ENCODE measurements at regions not wholly inside any gene's neighbourhood (a gene's known extent, or its start where the extent isn't known, plus 50 kb on each side); places are given as distances from the start of the nearest gene placed in this dataset.

DNA sequence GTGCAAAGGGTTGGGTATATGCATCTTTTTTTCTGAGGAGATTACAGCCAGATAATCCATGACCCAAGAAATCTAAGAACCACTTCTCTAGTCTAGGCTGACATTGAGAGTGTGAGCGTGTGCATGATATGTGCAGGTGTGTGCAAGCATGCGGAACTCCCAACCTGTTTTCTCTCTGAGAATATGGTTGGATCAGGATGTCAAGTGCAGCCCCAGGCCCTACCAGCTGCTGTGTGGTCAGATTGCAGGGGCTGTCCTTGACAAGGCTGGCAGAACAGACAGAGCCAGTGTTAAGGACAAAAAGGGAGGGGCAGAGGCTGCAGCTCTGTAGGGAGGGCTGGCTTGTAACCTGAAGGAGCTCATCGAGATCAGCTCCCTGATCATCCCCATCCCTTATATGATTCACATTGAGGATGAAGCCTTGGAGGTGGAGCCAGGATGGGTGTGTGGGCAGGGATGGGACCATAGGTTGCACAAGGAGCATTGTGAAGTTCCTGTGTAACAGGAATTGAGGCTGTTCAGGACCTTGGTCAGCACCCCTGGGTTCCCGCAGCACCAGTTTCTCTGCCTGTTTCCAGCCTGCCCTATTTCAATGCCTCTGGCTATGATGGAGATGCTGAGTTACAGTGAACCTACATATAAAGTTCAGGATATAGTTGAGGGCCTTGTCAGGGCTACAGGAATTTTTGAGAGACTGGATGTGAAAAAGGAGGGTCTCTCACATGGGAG lies 52.6 kb upstream of the ARAP3 start:
- no peak overlapping the region for H3K4me3 ChIP-seq (replicated peaks; ENCODE audit: insufficient read depth, low read length)

GRCh38 chr5:141733198-141733597 lies 51.2 kb upstream of the ARAP3 start:
- TF ChIP-seq POLR2AphosphoS5 (IDR thresholded peaks at IDR 0.05; ENCODE audit: low read depth) (no peak), CTCF (IDR thresholded peaks at IDR 0.05; ENCODE audit: insufficient read depth, low read length) (no peak), REST (IDR thresholded peaks at IDR 0.05; ENCODE audit: insufficient replicate concordance, low read depth) (no peak), GABPA (IDR thresholded peaks at IDR 0.05; ENCODE audit: low read depth) (no peak), SPI1 (IDR thresholded peaks at IDR 0.05; ENCODE audit: borderline replicate concordance, low read depth) (no peak)
- H3K4me3 ChIP-seq (replicated peaks; ENCODE audit: insufficient read depth, low read length): no peak overlapping the region
- peaks cover 2% of the 10 kb centered on the region for H3K27me3 ChIP-seq (ENCODE audit: insufficient read depth, poor library complexity, severe bottlenecking)
- no peak overlapping the region for H3K27ac ChIP-seq (replicated peaks)
- no peak for DNase-seq (ENCODE audit: low read depth in 1 of 2, low spot score in 1 of 2)

More for the DNA sequence above, 52.6 kb upstream of the ARAP3 start:
- Histone ChIP-seq H3K27ac (replicated peaks) (no peak overlapping the region), H3K27me3 (ENCODE audit: insufficient read depth, poor library complexity, severe bottlenecking) (peaks cover 2% of the 10 kb centered on the region)
- peak in 1 of 2 experiments; percentile 26 for DNase-seq (ENCODE audit: low read depth in 1 of 2, low spot score in 1 of 2)
- TF ChIP-seq REST (IDR thresholded peaks at IDR 0.05; ENCODE audit: insufficient replicate concordance, low read depth): peak; percentile 98
- TF ChIP-seq GABPA (IDR thresholded peaks at IDR 0.05; ENCODE audit: low read depth): no peak

DNA sequence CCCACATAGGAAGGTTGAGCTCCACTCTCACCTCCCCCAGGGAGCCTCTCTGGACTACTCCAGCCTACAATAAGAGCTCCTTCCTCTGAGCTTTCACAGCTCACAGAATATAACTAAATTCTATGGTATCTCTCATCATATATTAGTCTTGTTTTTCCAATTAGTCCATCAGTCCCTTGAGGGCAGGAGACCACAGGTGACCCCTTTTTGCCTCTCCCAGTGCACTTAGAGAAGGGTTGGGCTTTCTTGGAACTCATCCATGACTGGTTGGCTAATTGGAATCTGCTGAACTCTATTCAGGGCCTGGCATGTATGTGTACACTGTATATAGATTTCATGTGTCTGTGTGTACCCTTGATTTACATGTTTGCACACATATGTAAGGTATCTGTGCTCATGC lies 50.4 kb upstream of the ARAP3 start:
- no peak for DNase-seq (ENCODE audit: low read depth in 1 of 2, low spot score in 1 of 2)
- H3K4me3 ChIP-seq (replicated peaks; ENCODE audit: insufficient read depth, low read length): no peak overlapping the region
- TF ChIP-seq CTCF (IDR thresholded peaks at IDR 0.05; ENCODE audit: insufficient read depth, low read length) (no peak), POLR2AphosphoS5 (IDR thresholded peaks at IDR 0.05; ENCODE audit: low read depth) (no peak), GABPA (IDR thresholded peaks at IDR 0.05; ENCODE audit: low read depth) (no peak), SPI1 (IDR thresholded peaks at IDR 0.05; ENCODE audit: borderline replicate concordance, low read depth) (no peak), REST (IDR thresholded peaks at IDR 0.05; ENCODE audit: insufficient replicate concordance, low read depth) (no peak)
- H3K27me3 ChIP-seq (ENCODE audit: insufficient read depth, poor library complexity, severe bottlenecking): peaks cover 2% of the 10 kb centered on the region
- no peak overlapping the region for H3K27ac ChIP-seq (replicated peaks)
